Bronchial epithelial cell (primary cell): ENCODE measurements at regions not wholly inside any gene's neighbourhood (a gene's known extent, or its start where the extent isn't known, plus 50 kb on each side); places are given as distances from the start of the nearest gene placed in this dataset.
A peak's percentile ranks its signal among the peaks of the same experiment; 100 is the strongest.

Source experiments
- DNase-seq: peaks from one replicate; pipeline ENCODE4 v3.0.0-alpha.2; 2010; ENCODE audit warnings: low read depth
- FAIRE-seq: peaks from 2 replicates; lab custom pipeline; 2011; peaks lifted over from hg19 to GRCh38; lab: Jason Lieb, UNC
- H3K27me3 ChIP-seq: 2 replicates; pipeline ENCODE4 v1.5.1; 2011; ENCODE audit warnings: low read length; ENCODE audit not compliant: control insufficient read depth, insufficient read depth
- H3K36me3 ChIP-seq: 2 replicates; pipeline ENCODE4 v1.5.1; 2011; ENCODE audit warnings: low read length; ENCODE audit not compliant: control insufficient read depth, insufficient read depth
- H3K4me3 ChIP-seq: 2 replicates; pipeline ENCODE4 v1.5.1; 2011; ENCODE audit warnings: mild to moderate bottlenecking, low read depth, low read length, control low read depth
- CTCF ChIP-seq: IDR thresholded peaks from 2 replicates; pipeline ENCODE4 v1.5.1; 2011; ENCODE audit warnings: mild to moderate bottlenecking, moderate library complexity, low read length, control low read depth, inconsistent platforms; ENCODE audit not compliant: insufficient read depth, severe bottlenecking

GRCh38 chr9:38322937-38323336, 69.6 kb upstream of the ALDH1B1 start:
- H3K4me3 ChIP-seq = no peak overlapping the region
- no peak for DNase-seq
- TF ChIP-seq CTCF = no peak
- no peaks in the 10 kb centered on the region for H3K27me3 ChIP-seq
- no peaks in the 10 kb centered on the region for H3K36me3 ChIP-seq
- no peak for FAIRE-seq

GRCh38 chr9:38319496-38320173, 72.9 kb upstream of the ALDH1B1 start:
- no peak for FAIRE-seq
- H3K36me3 ChIP-seq = no peaks in the 10 kb centered on the region
- peaks cover 2% of the 10 kb centered on the region for H3K27me3 ChIP-seq
- no peak for TF ChIP-seq CTCF
- H3K4me3 ChIP-seq = no peak overlapping the region
- DNase-seq = peak; percentile 44

- DNase-seq (peak; percentile 69), FAIRE-seq (no peak)
- Histone ChIP-seq H3K4me3 (no peak overlapping the region), H3K27me3 (peaks cover 5% of the 10 kb centered on the region), H3K36me3 (no peaks in the 10 kb centered on the region)
- TF ChIP-seq CTCF = no peak
Observed at GRCh38 chr9:38318759-38319495, 73.6 kb upstream of the ALDH1B1 start.

GRCh38 chr9:38316166-38316780, 76.2 kb upstream of the ALDH1B1 start:
- TF ChIP-seq CTCF = no peak
- no peaks in the 10 kb centered on the region for H3K36me3 ChIP-seq
- FAIRE-seq = no peak
- peaks cover 6% of the 10 kb centered on the region for H3K27me3 ChIP-seq
- DNase-seq = no peak
- H3K4me3 ChIP-seq = no peak overlapping the region

GRCh38 chr9:38315085-38315595, 77.4 kb upstream of the ALDH1B1 start:
- H3K27me3 ChIP-seq = peaks cover 10% of the 10 kb centered on the region
- no peak for DNase-seq
- no peak for FAIRE-seq
- H3K4me3 ChIP-seq = no peak overlapping the region
- no peak for TF ChIP-seq CTCF
- H3K36me3 ChIP-seq = no peaks in the 10 kb centered on the region
